ENCODE measurements at regions not wholly inside any gene's neighbourhood (a gene's known extent, or its start where the extent isn't known, plus 50 kb on each side); places are given as distances from the start of the nearest gene placed in this dataset.

- H3K4me2 ChIP-seq, result no peak overlapping the region
- DNase-seq (ENCODE audit: low spot score) (no peak), ATAC-seq (no peak)
- H2AFZ ChIP-seq, result no peak overlapping the region
- Mint-ChIP-seq H3K9me3 (peaks cover 49% of the 10 kb centered on the region), H3K4me3 (no peak overlapping the region), H3K36me3 (ENCODE audit: low read depth) (peaks cover 30% of the 10 kb centered on the region), H3K27ac (no peak overlapping the region), H3K4me1 (no peaks in the 10 kb centered on the region), H3K27me3 (ENCODE audit: insufficient read depth, low read depth, poor library complexity) (no peaks in the 10 kb centered on the region)
- no peaks in the 10 kb centered on the region for H3K4me1 ChIP-seq (ENCODE audit: insufficient read depth)
- peaks cover 3% of the 10 kb centered on the region; the same call in 1 of the 2 replicates for H3K36me3 ChIP-seq (ENCODE audit: insufficient read depth)
- no peaks in the 10 kb centered on the region for H3K9me2 ChIP-seq (ENCODE audit: insufficient read depth)
- H3F3A ChIP-seq (replicated peaks; ENCODE audit: low read depth), result no peaks in the 10 kb centered on the region
- no peak for TF ChIP-seq NANOG (IDR thresholded peaks at IDR 0.05; ENCODE audit: borderline replicate concordance)
- TF ChIP-seq JUNB (IDR thresholded peaks at IDR 0.05; ENCODE audit: unreplicated experiment), result no peak
- no peak for TF ChIP-seq EZH2 (IDR thresholded peaks at IDR 0.05; ENCODE audit: low read depth, unreplicated experiment)
- no peak for TF ChIP-seq ZNF462 (CRISPR knock-in tag; IDR thresholded peaks at IDR 0.05)
- no peak for TF ChIP-seq EZH2phosphoT487 (IDR thresholded peaks at IDR 0.05; ENCODE audit: unreplicated experiment)
- TF ChIP-seq POLR2AphosphoS5 (IDR thresholded peaks at IDR 0.05; ENCODE audit: low read depth), result no peak
- no peak for TF ChIP-seq ETS1 (IDR thresholded peaks at IDR 0.05)
- no peak for TF ChIP-seq ZNF114 (CRISPR knock-in tag; IDR thresholded peaks at IDR 0.05)
- no peak for TF ChIP-seq ZNF331 (CRISPR knock-in tag; IDR thresholded peaks at IDR 0.05; ENCODE audit: low read depth)
- no peak for TF ChIP-seq CTCF (conservative IDR thresholded peaks at IDR 0.05; ENCODE audit: low read depth in 2 of 2)
- no peak for TF ChIP-seq CREB1 (CRISPR knock-in tag; IDR thresholded peaks at IDR 0.05; ENCODE audit: low read depth)
- TF ChIP-seq REST (IDR thresholded peaks at IDR 0.05; ENCODE audit: unreplicated experiment), result no peak
- TF ChIP-seq STAT1 (IDR thresholded peaks at IDR 0.05; ENCODE audit: unreplicated experiment), result no peak
- no peaks in the 10 kb centered on the region for H3K79me2 ChIP-seq (replicated peaks; ENCODE audit: insufficient read depth)
- H3K4me3 ChIP-seq, result no peak overlapping the region
- H3K27ac ChIP-seq (ENCODE audit: low read depth), result no peak overlapping the region
- H4K20me1 ChIP-seq (replicated peaks; ENCODE audit: insufficient read depth), result no peaks in the 10 kb centered on the region
- no peaks in the 10 kb centered on the region for H3K27me3 ChIP-seq (ENCODE audit: insufficient read depth)
Observed at GRCh38 chr4:153976954-153977353, 188.1 kb upstream of the SFRP2 start.
